ENCODE measurements at regions not wholly inside any gene's neighbourhood (a gene's known extent, or its start where the extent isn't known, plus 50 kb on each side); places are given as distances from the start of the nearest gene placed in this dataset.

GRCh38 chr2:125264453-125264852 lies 1239.4 kb downstream of the CNTNAP5 start:
- TF ChIP-seq, protein P1, sequence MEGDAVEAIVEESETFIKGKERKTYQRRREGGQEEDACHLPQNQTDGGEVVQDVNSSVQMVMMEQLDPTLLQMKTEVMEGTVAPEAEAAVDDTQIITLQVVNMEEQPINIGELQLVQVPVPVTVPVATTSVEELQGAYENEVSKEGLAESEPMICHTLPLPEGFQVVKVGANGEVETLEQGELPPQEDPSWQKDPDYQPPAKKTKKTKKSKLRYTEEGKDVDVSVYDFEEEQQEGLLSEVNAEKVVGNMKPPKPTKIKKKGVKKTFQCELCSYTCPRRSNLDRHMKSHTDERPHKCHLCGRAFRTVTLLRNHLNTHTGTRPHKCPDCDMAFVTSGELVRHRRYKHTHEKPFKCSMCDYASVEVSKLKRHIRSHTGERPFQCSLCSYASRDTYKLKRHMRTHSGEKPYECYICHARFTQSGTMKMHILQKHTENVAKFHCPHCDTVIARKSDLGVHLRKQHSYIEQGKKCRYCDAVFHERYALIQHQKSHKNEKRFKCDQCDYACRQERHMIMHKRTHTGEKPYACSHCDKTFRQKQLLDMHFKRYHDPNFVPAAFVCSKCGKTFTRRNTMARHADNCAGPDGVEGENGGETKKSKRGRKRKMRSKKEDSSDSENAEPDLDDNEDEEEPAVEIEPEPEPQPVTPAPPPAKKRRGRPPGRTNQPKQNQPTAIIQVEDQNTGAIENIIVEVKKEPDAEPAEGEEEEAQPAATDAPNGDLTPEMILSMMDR (conservative IDR thresholded peaks at IDR 0.05; ENCODE audit: low read depth, low read length), result no peak
- TF ChIP-seq CEBPB (IDR thresholded peaks at IDR 0.05; ENCODE audit: low read depth, low read length), result no peak
- no peak for TF ChIP-seq RFX5 (IDR thresholded peaks at IDR 0.05; ENCODE audit: low read depth, low read length)
- TF ChIP-seq POLR2A (IDR thresholded peaks at IDR 0.05; ENCODE audit: low read depth, low read length), result no peak
- TF ChIP-seq, protein P2, sequence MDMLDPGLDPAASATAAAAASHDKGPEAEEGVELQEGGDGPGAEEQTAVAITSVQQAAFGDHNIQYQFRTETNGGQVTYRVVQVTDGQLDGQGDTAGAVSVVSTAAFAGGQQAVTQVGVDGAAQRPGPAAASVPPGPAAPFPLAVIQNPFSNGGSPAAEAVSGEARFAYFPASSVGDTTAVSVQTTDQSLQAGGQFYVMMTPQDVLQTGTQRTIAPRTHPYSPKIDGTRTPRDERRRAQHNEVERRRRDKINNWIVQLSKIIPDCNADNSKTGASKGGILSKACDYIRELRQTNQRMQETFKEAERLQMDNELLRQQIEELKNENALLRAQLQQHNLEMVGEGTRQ (IDR thresholded peaks at IDR 0.05; ENCODE audit: low read depth, low read length), result no peak
- no peak for TF ChIP-seq SMC3 (IDR thresholded peaks at IDR 0.05; ENCODE audit: low read depth, low read length)
- no peak for TF ChIP-seq BHLHE40 (IDR thresholded peaks at IDR 0.05; ENCODE audit: low read depth, low read length)
- no peak for TF ChIP-seq RAD21 (IDR thresholded peaks at IDR 0.05; ENCODE audit: low read length)
- no peak for TF ChIP-seq FOS (IDR thresholded peaks at IDR 0.05; ENCODE audit: low read depth, low read length)
- no peak for TF ChIP-seq ELK1 (IDR thresholded peaks at IDR 0.05; ENCODE audit: borderline replicate concordance, low read depth, low read length)
- no peak for TF ChIP-seq RCOR1 (IDR thresholded peaks at IDR 0.05; ENCODE audit: insufficient replicate concordance, low read length)
- no peak for TF ChIP-seq MAFK (IDR thresholded peaks at IDR 0.05; ENCODE audit: low read depth, low read length)
- no peak for TF ChIP-seq CHD1 (IDR thresholded peaks at IDR 0.05; ENCODE audit: low read depth, low read length)
- no peak for TF ChIP-seq NFE2L2 (IDR thresholded peaks at IDR 0.05; ENCODE audit: low read depth, low read length)

All from IMR-90 (cell line).